ENCODE measurements at regions not wholly inside any gene's neighbourhood (a gene's known extent, or its start where the extent isn't known, plus 50 kb on each side); places are given as distances from the start of the nearest gene placed in this dataset.
"Not testable (repeated sequence)": the region's sequence is repeated elsewhere in the genome, so short reads cannot be mapped to it uniquely, and the experiment has no call there.

DNA sequence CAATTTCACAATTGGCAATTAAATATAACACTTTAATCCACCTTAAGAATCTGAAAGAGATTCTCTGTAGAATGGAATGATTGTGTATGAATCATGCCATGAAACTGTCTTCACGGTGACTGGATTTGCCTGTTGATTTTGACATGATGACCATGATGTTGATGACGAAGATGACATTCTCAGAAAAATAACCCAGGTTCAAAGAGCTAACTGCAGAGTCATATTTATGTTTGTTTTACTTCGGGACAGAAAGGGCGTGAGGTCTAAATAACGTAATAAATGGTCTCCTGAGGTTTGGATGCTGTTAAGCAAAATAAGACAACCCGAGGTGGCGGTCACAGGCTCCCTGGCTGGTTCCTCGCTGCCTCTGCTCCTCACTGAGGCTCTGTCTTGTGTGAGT lies 532.0 kb downstream of the TMEM121 start:
- no peak for DNase-seq (ENCODE audit: low spot score)

GRCh38 chr14:106060276-106060975 lies 534.0 kb downstream of the TMEM121 start:
- no peak for DNase-seq (ENCODE audit: low spot score)

DNA sequence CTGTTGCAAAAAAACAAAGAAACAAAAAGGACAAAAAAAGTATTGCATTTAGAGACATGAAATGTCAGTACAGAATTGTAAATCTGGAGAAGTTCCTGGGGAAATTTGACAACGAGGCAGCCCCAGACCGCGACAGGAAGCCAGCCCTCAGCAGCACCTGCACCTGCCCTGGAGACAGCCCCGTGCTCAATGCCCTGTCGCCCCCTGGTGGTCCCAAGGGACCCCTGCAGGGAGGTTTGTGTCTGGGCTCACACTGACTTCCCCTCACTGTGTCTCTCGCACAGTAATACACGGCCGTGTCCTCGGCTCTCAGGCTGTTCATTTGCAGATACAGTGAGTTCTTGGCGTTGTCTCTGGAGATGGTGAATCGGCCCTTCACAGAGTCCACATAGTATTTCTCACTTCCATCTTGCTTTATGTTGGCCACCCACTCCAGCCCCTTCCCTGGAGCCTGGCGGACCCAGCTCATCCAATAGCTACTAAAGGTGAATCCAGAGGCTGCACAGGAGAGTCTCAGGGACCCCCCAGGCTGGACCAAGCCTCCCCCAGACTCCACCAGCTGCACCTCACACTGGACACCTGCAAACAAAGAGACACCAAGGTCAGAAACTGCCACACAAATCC lies 535.6 kb downstream of the TMEM121 start:
- DNase-seq (ENCODE audit: low spot score), result not testable (repeated sequence)

DNA sequence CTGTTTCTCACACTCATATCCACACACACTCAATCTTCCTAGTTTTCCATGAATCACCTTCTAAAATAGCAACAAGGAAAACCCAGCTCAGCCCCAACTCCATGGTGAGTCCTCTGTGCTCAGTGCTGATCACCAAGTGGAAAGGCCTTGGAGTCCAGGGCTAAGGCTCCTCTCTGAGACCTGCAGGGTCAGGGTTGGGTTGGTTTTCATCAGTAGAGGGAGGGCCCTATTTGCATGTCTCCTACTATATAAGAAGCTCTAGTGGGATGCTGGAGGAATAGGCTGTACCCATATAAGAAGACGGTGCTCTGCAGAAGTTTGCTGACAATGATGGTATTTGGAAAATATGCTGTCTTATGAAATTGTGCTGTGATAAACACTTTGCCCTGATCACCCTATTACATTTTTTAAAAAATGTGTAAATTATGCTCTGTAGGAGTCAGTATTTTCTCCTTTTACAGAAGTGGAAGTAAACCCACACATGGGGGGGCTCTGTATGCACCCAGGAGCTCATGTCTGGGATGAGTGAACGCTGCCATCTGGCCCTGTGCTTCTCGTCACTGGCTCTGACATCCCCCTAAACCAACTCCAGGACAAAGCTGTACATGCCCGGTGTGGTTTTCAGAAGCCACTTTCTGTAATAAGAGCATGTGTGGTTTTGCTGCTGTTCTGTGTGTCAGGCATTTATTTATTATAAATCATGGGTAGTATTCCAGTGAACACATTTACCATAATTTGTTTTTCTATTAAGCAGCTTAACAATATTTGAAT lies 536.3 kb downstream of the TMEM121 start:
- no peak for DNase-seq (ENCODE audit: low spot score)

DNA sequence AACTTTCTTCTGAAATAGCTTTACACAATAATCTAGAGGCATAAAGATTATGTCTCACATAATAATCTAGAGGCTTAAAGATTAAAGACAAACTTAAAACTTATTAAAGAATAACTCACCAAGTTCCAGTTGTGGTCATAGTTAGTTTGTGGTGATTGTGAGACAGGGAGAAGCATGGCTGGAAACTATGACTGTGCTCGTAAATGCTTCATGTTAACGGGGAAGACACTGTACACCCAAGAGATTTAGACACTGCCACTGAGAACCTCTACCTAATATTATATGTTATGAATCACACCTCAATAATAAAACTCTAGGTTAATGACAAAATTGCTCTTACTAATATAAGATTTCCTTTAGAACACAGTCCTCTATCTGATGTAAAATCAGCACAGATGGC lies 541.6 kb downstream of the TMEM121 start:
- DNase-seq (ENCODE audit: low spot score), result no peak

GRCh38 chr14:106069804-106070625 lies 543.6 kb downstream of the TMEM121 start:
- no peak for DNase-seq (ENCODE audit: low spot score)

DNA sequence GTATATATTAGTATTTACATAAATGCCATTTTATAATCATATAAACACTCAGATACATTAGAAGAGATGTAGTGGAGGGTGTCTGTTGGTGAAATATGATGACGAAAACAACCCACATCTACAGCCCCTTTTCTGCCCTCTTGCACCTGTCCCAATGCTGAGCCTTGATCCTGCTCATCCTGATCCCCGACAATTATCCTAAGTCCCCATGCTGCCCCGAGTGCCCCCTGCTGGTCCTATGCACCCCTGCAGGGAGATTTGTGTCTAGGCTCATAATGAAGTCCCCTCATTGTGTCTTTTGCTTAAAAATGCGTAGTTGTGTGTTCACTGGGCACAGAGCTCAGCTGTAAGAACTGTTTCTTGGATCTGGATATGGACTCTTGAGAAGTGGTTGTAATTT lies 554.5 kb downstream of the TMEM121 start:
- DNase-seq (ENCODE audit: low spot score), result no peak

- not testable (repeated sequence) for DNase-seq (ENCODE audit: low spot score)
Observed at GRCh38 chr14:106081721-106082120, 555.3 kb downstream of the TMEM121 start.

- no peak for DNase-seq (ENCODE audit: low spot score)
Observed at GRCh38 chr14:106083082-106083481, 556.7 kb downstream of the TMEM121 start.

- DNase-seq (ENCODE audit: low spot score), result no peak
Observed at GRCh38 chr14:106087837-106088236, 561.5 kb downstream of the TMEM121 start.

- not testable (repeated sequence) for DNase-seq (ENCODE audit: low spot score)
Observed at GRCh38 chr14:106088860-106089259, 562.5 kb downstream of the TMEM121 start.

DNA sequence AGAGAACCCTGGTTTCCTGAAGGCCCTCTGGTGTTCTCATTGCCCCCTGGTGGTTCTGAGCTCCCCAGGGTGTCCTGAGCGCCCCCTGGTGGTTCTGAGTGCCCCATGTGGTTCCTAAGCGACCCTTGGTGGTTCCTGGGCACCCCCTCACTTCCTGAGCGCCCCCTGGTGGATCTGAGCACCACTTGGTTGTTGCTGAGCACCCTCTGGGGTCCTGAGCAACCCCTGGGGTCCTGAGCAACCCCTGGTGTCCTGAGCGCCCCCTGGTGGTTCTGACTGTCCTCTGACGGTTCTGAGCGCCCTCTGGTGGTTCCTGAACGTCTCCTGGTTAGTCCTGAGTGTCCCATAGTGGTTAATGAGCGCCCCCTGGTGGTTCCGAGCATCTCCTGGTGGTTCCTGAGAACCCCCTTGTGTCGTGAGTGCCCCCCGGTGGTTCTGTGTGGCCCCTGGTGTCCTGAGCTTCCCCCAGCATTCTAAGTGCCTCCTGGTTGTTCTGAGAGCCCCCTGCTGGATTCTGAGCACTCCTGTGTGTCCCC lies 568.3 kb downstream of the TMEM121 start:
- DNase-seq (ENCODE audit: low spot score), result no peak

DNA sequence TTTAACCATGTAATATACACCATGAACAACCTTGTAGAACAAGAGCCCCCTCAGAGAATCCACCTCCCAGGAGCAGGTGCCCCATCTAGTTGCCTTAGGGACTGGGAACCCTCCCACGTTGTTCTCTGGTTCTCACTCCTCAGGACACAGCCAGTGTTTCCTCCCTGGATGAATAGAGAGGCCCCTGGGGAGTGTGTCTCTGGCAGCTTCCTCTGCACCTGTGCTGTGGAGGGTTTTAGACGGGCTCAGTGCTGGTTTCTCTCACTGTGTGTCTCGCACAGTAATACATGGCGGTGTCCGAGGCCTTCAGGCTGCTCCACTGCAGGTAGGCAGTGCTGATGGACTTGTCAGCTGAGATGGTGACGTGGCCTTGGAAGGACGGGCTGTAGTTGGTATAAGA lies 581.3 kb downstream of the TMEM121 start:
- DNase-seq (ENCODE audit: low spot score), result no peak

- DNase-seq (ENCODE audit: low spot score), result no peak
Observed at GRCh38 chr14:106109337-106109736, 583.0 kb downstream of the TMEM121 start.

GRCh38 chr14:106115401-106115800 lies 589.0 kb downstream of the TMEM121 start:
- no peak for DNase-seq (ENCODE audit: low spot score)

GRCh38 chr14:106116339-106116930 lies 590.1 kb downstream of the TMEM121 start:
- DNase-seq (ENCODE audit: low spot score), result not testable (repeated sequence)

DNA sequence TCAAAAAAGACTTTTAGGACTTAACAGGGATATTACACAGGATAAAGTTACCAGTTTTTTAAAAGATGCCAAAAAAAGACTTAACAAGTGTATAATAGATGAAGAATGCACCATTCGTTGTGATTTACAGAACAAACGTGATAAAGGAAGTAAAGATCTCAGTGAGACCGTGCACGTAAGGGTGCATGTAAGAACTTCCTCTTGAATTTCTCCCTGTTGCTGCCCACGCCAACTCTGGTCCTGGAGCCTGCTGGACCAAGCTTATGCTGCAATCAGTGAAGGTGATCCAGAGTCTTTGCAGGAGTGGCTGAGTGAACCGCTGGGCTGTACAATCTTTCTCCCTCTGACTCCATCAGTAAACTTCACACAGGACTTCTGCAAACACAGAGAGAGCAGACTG lies 593.7 kb downstream of the TMEM121 start:
- DNase-seq (ENCODE audit: low spot score), result no peak

DNA sequence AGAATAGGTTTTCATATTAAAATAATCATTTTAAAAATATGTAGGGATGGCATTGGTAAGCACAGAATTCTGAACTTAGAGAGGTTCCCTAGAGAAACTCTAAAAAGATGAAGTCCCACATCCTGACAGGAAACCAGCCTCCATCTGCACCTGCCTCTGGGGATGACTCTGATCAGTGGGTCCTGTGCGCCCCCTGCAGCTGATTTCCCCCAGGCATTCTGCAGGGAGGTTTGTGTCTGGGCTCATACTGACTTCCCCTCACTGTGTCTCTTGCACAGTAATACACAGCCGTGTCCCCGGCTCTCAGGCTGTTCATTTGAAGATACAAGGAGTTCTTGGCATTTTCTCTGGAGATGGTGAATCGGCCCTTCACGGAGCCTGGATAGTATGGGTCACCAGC lies 602.9 kb downstream of the TMEM121 start:
- DNase-seq (ENCODE audit: low spot score), result no peak

GRCh38 chr14:106129904-106130661 lies 603.7 kb downstream of the TMEM121 start:
- DNase-seq (ENCODE audit: low spot score), result not testable (repeated sequence)

- DNase-seq (ENCODE audit: low spot score), result not testable (repeated sequence)
Observed at GRCh38 chr14:106133126-106133525, 606.7 kb downstream of the TMEM121 start.

GRCh38 chr14:106134886-106135285 lies 608.5 kb downstream of the TMEM121 start:
- DNase-seq (ENCODE audit: low spot score), result no peak

Data from AG20443 (cell line).